ENCODE measurements at regions not wholly inside any gene's neighbourhood (a gene's known extent, or its start where the extent isn't known, plus 50 kb on each side); places are given as distances from the start of the nearest gene placed in this dataset.

DNA sequence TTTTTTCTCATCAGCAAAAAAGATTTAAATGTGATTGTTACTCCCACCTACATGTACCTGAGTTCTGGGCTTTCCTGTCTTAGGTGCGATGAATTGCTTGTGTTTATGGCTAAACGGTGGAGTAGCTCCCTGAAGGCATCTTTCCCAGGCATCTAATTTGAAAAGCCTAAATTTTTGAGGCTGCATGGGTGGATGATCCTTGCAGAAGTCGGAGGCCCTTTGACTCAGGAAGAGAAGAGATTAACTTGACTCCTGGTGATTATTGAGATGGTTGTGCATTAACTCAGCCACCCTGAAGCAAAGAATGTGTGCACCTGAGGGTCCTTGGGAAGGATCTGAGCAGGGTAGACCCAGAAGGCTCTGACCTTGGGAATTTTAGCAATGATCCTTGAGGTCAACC, 155.6 kb upstream of the SEMA3C start:
- TF ChIP-seq FOXM1 (IDR thresholded peaks at IDR 0.05; ENCODE audit: borderline replicate concordance): no peak
- no peak for TF ChIP-seq TARDBP (IDR thresholded peaks at IDR 0.05)

Measured in HEK293T (cell line).